GM18861 (cell line): ENCODE measurements at regions not wholly inside any gene's neighbourhood (a gene's known extent, or its start where the extent isn't known, plus 50 kb on each side); places are given as distances from the start of the nearest gene placed in this dataset.

Experiments
- ATAC-seq: cut with Tn5 transposase; IDR thresholded peaks from one replicate; pipeline ENCODE4 v1.9.1; 2021; ENCODE audit not compliant: unreplicated experiment

DNA sequence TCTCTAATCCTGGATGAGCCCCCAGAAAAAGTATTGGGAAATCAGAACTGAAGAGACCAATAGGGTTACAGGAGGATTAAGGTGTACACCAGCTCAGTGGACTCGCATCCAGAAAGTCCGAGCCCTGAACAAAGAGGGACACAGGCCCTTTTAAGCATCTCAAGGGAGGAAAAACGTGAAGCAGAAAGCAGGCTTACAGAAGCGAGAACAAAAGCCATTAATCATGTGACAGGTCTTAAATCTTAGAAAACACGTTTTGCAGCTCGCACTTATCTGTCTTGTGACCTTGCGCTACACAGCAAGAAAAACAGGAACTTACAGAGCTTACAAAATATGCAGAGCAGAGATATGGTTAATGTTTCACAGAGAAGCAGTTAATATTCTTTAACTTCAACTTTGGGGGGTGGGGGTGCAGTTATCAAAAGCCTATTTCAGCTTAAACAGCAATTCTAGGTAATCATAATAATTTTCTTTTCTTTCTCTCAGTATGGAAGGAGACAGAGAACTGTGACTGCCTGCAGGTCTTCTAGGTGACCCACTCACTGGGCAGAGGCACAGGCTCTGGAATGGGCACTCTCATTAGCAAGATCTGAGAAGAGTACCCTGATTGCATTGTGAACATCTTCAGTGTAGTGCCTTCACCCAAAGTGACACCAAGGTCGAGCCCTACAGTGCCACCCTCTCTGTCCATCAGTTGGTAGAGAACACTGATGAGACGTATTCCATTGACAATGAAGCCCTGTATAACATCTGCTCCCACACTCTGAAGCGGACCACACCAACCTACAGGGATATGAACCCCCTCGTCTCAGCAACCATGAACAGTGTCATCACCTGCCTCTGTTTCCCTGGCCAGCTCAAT is 65.0 kb upstream of the MOCS1 start:
- ATAC-seq = no peak

DNA sequence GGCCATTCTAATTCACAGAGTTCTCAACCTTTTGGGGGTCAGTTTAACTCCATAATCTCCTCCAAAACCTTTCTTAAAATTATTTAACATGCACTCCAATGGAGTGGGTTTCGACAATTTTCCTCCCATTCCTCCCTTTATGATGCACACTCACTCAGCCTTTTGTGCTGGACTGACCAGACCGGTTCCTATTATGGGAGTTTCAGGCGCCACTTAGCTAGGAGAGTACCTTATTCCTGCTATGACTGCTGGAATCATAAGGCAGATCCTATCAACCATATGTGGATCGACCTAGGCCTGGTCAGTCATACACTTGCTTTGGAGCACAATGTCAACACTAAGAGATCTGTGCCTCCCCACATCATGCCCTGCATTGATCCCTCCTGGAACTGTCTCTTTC is 63.9 kb upstream of the MOCS1 start:
- no peak for ATAC-seq

DNA sequence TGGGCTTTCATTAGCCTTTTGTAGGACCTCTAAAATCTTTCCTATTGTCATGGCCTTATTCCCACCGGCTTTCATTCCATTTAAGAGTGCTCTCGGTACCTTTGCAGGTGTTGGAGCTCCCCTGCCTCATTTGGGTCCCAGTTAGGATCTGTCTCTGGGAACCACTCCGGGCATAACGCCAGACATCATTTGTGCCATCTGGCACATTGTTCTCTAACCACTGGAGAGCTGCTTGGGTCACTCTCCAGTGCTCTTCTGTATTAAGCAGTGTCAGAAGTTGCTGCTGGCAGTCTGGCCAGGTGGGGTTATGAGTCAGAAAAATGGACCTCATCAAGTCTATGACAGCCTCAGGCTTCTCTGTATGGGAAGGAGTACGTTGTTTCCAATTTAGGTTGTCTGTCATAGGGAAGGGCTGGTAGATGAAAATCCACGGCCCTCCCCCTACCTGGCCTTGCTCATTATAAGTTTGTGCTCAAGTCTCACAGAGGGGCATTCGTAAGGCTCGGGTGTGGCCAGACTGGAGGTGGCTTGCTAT is 62.9 kb upstream of the MOCS1 start:
- ATAC-seq = no peak

DNA sequence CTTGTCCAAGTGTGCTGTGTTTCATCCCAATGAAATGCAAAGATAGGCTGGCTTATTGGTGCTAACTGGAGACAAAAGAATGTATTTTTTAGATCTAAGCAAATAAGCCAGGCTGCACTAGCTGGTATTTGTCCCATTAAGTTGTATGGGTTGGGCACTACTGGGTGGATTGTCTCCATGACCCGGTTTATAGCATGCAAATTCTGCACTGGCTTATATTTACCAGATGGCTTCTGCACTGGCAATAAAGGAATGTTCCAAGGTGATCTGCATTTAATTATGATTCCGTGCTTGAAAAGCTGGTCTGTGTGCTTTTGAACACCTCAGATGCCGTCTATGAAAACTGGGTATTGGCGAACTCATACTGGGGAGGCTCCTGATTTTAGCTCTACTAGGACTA is 61.4 kb upstream of the MOCS1 start:
- no peak for ATAC-seq

DNA sequence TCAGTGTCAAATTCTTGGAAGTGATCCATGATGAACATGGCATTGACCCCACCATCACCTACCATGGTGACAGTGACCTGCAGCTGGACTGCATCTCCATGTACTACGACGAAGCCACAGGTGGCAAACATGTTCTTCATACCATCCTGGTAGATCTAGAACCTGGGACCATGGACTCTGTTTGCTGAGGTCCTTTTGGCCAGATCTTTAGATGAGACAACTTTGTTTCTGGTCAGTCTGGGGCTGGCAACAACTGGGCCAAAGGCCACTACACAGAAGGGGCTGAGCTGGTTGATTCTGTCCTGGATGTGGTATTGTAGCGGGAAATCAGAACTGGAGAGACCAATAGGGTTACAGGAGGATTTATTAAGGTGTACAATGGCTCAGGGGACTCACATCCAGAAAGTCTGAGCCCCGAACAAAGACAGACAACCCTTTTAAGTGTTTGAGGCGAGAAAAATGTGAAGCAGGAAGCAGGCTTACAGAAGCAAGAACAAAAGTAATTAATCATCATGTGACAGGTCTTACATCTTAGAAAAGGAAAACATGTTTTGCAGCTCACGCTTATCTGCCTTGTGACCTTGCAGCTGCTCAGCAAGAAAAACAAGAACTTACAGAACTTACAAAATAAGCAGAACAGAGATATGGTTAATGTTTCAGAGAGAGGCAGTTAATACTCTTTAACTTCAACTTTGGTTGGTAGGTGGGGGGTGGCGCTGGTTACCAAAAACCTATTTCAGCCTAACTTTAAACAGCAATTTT is 58.8 kb upstream of the MOCS1 start:
- no peak for ATAC-seq
